ENCODE measurements at regions not wholly inside any gene's neighbourhood (a gene's known extent, or its start where the extent isn't known, plus 50 kb on each side); places are given as distances from the start of the nearest gene placed in this dataset.
"Not testable (repeated sequence)": the region's sequence is repeated elsewhere in the genome, so short reads cannot be mapped to it uniquely, and the experiment has no call there.

DNA sequence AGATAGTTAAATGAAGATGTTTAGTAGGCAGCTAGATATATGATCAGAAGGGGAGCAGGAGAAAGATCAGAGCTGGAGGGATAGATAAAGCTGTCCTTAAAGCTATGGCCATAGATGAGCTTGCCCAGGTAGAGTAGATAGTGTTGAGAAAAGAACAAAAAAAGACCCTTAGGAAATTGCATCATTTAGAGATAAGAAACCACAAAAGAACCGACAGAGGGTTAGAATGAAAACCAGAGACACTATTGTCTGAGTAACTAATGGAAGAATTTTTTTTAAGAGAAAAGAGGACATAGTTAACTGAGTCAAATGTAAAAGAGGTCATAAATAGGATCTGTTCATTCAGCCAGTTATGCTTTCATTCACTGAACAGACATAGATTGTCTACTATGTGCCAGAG is 101.8 kb downstream of the TNFAIP3 start:
- DNase-seq (ENCODE audit: low read depth in 2 of 3, low spot score in 1 of 3) = no peak

DNA sequence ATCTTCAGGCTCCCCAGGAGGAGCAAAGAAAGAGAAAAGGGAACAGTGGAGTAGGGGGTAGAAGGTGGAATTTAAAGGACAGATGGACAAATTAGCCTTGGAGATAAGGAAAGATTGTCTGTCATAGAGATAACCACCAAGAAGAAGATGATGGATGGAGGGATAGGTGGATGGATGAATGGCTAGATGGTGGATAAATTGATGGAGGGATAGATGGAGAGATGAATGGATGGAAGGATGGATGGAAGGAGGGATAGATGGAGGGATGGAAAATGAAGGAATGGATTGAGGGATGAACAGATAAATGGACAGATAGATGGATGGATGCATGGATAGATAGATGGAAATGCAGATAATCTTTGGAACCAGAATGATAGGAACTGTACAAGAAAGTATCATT is 102.8 kb downstream of the TNFAIP3 start:
- no peak for DNase-seq (ENCODE audit: low read depth in 2 of 3, low spot score in 1 of 3)

DNA sequence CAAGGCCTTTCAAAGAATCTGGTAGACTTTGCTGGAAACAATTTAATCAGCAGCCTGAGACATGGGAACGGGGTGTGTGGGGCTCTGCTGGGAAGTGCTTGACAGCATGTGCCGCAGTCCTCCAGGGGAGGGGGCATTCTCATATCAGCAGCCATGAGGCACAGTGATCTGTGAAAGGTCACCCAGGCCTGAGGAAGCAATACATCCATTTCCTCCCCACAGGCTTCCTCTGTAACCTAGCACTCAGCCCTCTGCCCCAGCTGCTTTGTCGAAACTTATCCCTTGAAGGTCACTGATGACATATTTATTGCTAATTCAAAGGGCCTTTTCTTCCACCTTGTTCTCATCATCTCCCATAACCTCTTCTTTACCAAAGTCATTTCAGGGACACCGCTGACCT is 103.3 kb downstream of the TNFAIP3 start:
- peak; percentile 20 to 46 (median 41) for DNase-seq (ENCODE audit: low read depth in 2 of 3, low spot score in 1 of 3)

DNA sequence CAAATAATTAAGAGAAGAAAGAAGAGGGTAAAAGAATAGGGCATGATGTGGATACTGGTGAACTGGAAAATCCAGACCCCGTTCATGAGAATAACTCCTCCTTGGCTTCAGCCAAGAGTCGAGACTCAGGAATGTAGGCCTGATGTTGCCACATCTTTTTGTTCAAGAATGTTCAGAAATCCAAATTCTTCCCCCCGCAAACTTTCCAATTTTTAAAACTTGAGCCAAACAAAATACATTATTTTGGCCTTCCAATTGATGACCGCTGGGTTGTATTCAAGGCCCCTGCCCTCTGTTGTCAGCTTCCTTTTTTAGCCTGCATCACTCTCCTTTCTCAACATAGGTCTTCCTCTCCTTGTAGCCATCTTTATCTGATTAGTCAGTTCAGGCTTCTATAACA is 106.1 kb downstream of the TNFAIP3 start:
- DNase-seq (ENCODE audit: low read depth in 2 of 3, low spot score in 1 of 3) = no peak

DNA sequence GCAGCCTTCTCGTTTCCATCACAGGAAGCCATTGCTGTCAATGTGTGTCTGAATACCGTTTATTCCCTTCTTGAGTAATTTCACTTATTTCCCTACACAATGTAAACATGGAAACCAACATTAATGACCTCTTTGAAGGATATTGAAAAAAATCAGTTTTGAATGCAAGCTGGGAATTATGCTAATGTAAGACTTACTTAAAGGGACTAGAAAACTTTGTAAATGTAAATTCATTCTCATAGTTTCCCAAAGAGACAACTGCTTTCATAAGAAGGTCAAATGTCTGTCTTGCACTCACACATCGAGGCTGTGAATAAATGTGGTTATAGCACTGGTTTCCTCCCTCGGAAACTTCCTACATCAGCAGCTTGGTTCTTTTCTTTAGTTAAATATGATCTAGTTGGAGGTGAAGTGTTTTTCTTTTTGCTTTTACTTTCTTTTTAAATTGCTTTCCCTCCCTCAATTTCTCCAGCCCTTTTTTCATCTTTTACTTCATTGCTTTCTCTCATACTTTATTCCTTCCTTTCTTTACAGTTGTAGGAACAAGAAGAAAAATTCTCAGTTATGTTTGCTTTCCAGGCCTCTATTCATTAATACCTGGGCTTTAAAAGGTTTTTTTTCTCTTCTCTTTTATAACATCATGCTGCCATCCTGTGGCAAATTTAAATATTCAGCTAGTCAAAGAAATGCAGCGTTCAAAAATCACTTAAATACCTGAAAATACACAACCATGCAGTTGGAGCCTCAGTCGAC is 108.3 kb downstream of the TNFAIP3 start:
- no peak for DNase-seq (ENCODE audit: low read depth in 2 of 3, low spot score in 1 of 3)

DNA sequence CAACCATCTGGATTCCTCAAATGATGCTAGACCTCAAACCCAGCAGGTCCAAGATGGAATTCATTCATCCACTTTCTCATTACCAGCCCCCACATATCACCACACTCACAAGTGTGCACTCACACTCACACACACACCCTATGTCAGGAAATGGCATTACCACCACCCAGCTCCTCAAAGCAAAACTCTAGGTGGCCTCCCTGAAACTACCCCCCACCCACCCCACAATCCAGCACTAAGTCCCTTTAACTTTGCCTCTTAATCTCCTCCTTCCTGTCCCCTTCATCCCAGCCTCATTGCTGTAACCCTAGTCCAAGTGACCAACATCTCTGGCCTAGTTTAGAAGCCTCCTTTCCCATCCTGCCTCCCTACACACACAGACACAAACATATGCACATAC is 109.4 kb downstream of the TNFAIP3 start:
- DNase-seq (ENCODE audit: low read depth in 2 of 3, low spot score in 1 of 3) = no peak

DNA sequence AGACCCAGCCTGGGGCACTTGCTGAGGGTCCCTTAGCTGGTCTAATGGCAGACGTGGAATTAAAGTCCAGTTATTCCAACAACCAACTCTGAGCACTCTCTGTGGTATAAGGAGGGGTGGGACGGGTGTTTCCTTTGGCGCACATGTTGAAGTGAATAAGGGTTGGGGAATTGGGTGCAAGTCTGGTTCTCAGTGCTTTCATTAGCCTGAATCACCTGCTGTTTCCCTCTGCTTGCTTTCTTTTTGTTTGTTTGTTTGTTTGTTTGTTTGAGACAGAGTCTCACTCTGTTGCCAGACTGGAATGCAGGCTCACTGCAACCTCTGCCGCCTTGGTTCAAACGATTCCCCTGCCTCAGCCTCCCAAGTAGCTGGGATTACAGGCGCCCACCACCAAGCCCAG is 110.1 kb downstream of the TNFAIP3 start:
- no peak for DNase-seq (ENCODE audit: low read depth in 2 of 3, low spot score in 1 of 3)

DNA sequence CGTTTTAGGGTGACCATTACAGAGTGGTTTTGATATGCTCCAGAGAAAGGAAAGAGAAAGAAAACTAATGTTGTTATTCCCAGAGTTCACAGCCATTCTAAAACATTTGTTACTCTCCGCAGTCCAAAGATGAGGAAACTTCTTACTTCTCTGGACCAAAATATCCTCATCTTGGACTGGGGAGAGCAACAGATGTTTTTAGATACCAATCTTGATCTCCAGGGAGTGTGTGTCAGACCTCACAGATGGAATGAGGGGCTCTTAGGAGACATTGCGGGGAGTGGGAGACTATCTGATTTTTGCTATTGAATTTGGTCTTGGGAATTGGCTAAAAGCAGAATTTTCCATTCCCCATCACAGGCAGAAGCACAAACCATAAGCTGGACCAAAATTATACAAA is 110.8 kb downstream of the TNFAIP3 start:
- DNase-seq (ENCODE audit: low read depth in 2 of 3, low spot score in 1 of 3) = no peak

DNA sequence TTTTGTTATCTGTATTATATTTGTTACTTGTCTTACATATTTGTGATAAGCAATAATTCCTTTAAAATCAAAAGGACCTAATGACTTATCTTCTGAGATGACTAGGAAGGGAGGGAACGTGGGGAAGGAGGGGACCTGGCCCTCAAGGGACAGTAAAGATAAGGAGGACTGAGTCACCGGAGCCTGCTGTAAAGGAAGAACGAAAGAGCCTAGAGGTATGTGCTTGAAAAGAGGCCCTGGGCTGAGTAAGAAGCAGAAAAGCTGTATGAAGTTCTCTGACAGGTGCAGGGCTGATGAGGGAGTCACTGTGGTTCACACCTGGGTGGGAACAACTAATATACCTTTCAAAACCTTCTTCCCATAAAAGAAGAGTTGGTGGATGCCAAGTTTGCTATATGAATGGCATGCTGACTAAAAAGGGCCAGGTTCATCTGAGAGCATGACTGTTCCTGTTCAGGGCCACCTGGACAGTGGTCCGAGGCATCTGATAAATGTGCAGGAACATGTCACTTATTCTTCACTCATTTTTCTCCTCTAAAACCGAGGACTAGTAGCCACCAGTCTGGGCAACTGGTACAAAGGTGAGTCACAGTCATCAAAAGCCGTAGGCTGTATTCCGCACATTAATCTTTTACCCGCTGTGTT is 111.3 kb downstream of the TNFAIP3 start:
- peak in 1 of 3 donors; percentile 16 for DNase-seq (ENCODE audit: low read depth in 2 of 3, low spot score in 1 of 3)

DNA sequence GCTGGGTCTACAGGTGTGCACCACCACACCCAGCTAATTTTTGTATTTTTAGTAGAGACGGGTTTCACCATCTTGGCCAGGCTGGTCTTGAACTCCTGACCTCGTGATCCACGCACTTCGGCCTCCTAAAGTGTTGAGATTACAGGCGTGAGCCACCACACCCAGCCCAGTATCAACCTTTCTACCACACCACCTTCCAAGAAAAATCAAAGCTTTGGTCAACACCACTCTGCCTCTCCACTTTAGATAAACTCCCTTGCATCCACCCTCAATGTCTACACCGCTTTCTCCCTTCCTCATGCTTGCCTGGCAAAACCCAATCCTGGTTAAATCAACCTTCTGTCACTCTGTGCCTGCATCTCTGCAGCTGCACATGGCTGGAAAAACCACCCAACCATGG is 112.2 kb downstream of the TNFAIP3 start:
- DNase-seq (ENCODE audit: low read depth in 2 of 3, low spot score in 1 of 3) = not testable (repeated sequence)

DNA sequence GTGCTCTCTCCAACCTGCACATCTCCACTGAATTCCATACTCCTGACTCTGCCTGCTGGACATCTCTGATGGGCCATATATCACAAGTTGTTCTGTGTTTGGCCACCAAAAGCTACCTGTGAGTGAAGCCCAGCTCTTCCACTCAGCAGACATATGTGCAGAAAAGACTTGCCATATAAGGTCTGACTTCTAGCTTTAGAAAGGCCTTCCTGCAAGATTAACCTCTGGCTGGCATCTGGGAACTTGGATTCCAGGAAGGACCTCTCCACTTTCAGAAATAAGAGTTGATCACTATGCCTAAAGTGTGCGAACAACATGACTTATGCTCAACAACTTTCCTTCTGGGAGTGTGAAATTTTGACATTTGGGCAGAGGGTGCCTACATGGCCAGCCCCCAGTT is 113.7 kb downstream of the TNFAIP3 start:
- no peak for DNase-seq (ENCODE audit: low read depth in 2 of 3, low spot score in 1 of 3)

DNA sequence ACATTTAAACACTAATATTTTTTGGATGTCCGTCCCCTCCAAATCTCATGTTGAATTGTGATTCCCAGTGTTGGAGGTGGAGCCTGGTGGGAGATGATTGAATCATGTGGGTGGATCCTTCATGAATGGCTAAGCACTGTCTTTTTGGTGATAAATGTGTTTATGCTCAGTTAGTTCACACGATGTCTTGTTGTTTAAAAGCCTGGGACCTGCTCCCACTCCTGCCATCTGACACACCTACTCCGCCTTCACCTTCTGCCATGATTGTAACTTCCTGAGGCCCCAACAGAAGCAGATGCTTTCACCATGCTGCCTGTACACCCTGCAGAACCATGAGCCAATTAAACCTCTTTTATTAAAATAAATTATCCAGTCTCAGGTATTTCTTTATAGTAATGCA is 114.7 kb downstream of the TNFAIP3 start:
- DNase-seq (ENCODE audit: low read depth in 2 of 3, low spot score in 1 of 3) = no peak

DNA sequence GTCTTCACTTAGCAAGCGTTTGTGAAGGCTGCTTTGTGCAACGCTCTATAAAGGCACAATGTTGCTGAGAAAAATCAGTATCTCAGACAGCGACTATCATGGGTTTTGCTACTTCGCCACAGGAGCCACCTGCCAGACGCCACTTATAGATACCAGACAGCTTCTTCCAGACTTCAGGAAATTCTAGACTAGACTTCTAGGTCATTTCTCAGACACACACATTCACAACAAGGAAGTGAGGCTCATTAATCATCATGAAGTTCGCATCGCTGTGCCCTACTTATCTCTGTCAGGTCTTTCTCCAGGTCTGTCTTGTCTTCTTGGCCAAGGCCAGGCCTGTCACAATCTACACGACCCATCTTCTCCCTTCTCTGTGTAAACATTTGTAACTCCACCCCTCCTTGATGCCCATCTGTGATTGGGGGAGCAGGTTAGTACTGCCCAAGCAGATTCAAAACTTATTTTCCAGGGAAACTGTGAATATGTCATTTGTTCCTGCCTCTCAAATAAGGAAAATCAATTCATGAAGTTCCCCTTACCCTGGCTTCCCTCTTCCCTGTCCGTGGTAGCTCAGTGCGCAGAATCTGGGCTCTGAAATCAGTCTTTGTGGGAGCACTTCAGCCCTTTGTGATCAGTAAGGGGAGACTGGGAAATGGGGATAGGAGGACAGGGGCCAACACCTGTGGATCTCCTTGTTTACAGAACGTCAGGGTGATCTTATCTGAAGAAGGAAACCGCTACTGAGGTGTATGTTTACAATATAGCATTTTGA is 115.5 kb downstream of the TNFAIP3 start:
- no peak for DNase-seq (ENCODE audit: low read depth in 2 of 3, low spot score in 1 of 3)

DNA sequence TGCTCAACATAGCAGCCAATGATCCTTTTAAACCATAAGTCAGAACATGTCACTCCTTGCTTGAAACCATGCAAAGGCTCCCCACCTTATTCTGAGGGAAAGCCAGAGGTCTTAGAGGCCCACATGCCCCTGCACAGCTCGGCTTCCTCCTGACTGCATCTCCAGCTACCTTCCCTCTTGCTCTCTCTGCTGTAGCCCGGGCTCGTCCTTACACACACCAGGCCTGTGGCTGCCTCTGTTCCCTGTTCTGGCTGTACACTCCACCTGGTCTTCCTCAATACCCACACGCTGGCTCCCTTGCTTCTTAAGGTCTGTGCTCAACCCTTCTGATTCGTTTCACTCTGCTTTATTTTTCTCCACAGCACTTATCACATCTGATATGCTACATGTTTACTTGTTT is 116.2 kb downstream of the TNFAIP3 start:
- no peak for DNase-seq (ENCODE audit: low read depth in 2 of 3, low spot score in 1 of 3)

DNA sequence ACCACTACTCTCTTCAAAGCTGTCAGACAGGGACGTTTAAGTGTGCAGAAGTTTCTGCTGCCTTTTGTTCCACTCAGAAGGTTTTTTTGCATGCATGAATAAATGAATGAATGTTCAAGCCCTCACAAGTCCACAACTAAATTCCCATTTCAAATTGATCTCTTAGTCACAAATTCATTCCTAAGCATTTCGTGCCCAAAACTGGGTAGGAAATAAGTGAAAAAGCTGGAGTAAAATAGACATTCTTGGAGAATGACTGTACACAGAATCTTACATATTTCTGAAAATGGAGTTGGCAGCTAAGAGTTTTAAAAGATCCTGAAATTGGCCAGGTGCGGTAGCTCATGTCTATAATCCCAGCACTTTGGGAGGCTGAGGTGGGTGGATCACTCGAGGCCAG is 117.6 kb downstream of the PERP start:
- DNase-seq (ENCODE audit: low read depth in 2 of 3, low spot score in 1 of 3) = no peak

DNA sequence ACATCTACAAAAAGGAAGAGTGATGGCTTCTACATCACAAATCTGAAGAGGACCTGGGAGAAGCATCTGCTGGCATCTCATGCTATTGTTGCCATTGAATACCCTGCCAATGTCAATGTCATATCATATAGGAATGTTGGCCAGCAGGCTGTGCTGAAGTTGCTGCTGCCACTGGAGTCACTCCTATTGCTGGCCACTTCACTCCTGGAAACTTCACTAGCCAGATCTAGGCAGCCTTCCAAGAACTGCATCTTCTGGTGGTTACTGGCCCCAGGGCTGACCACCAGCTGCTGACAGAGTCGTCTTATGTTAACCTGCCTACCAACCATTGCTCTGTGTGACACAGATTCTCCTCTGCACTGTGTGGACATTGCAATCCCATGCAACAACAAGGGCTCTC is 111.8 kb downstream of the PERP start:
- no peak for DNase-seq (ENCODE audit: low read depth in 2 of 3, low spot score in 1 of 3)

DNA sequence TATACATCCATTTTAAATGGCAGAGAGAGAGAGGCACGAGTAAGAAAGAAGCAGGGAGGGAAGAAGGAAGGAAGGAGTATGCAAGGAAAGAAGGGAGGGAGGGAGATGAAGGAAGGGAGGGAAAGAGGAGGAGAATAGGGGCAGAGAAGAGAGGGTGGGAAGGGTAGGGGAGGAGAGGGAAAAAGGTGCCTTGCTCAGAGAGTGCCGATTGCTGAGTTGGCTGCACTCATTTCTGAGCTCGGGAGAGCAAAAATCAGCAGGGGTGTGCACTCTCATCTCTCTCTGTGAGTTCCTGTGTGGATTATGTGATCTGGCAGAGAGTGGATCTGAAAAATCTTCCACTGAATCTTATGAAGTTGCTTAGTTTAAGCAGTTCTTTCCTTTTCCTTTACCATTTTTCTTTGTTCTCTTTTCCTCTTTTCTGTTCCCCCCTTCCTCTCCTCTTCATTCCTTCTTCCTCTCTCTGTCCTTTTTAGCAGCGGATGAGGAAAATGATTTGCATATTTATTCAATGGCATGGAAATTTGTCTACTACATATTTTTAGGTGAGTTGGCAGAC is 108.7 kb downstream of the PERP start:
- DNase-seq (ENCODE audit: low read depth in 2 of 3, low spot score in 1 of 3) = no peak

DNA sequence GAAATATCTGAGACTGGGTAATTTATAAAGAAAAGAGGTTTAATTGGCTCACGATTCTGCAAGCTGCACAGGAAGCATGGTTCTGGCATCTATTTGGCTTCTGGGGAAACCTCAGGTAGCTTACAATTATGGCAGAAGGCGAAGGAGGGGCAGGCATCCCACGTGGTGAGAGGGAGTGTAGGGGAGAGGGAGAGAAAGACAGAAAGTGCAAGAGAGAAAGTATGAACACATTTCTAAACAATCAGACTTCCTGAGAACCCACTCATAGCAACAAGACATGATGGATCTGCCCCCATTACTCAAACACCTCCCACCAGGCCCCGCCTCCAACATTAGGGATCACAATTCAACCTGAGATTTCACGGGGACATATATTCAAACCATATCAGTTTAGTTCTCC is 107.4 kb downstream of the PERP start:
- DNase-seq (ENCODE audit: low read depth in 2 of 3, low spot score in 1 of 3) = no peak

DNA sequence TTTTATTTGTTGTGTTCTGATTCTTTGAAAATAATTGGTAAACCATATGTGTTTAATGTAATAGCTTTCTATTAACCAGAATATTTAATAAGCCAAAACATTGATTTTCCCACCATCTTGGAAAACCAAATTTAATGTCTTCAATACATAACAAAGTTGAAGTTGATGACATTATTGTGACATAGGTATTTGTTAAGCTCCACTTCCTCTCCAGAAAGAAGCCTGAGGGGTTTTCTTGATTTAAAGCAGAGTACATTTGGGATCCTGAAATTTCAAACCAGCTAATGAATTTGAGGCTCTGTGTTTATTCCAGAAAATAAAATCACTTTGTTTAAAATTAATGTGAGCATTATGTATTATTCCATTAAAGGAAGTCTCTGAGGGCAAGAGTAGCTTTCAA is 106.3 kb downstream of the PERP start:
- no peak for DNase-seq (ENCODE audit: low read depth in 2 of 3, low spot score in 1 of 3)

DNA sequence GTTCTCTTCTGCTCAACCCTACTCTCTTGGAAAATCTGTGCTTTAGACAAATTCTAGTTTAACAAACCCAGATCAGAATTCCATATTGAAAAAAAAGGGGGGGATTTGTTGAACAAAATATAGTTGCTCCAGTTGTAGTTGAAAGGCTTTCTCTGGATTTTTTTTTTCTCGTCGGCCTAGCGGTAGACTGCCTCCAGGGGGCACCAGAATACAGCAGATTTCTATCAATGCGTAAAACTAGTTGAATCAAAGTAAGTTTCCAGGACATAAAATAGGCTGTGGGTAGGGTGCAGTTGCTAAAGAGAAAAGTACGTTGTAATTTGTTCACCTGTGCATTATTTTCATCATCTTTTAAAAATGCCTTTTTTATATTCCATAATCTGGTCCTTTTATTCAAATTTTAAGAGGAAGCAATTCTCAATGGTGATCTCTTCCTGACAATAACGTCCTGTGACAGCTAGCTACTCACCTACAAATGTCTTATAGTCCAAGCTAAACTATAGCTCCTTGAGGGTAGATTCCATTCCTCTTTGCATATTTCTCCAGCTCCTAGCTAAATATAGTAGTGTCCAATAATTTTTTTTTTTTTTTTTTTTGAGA is 105.4 kb downstream of the PERP start:
- peak; percentile 16 to 76 (median 42) for DNase-seq (ENCODE audit: low read depth in 2 of 3, low spot score in 1 of 3)

DNA sequence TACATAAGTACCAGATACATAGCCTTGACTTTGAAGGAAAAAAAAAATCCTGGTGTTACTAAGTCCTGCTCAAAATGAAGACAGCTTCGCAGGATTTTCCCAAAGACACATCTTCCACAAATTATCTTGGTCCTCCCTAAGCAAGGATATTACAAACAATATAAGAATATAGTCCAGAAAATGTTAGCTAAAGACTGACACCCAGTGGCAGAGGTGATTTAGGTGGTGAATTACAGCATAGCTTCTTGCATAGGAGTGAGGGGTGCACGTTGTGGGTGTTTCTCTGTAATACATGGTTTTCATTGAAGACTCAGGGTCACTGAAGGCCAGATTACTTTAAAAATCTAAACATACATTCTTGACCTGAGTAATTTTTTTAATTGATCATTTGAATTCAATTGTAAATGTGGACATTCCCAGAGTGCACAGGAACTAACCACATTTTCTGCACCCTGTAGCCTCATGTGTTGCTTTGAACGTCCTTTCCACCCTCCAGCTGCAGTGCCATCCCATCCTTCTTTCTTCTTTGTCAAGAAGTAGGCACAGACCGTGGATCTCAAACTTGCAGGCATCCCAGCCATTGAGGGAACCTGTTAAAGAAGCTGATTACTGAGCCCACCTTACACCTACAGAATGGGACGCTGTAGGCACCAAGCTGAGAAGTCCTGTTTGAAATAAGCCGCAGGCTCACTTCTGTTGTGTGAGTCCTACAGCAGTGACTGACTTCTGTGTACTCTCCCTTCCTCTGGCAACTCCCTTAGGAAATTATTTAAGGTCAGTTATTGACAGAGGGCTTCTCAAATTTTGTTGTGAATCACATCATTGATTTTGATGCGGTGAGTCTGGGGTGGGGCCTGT is 102.6 kb downstream of the PERP start:
- DNase-seq (ENCODE audit: low read depth in 2 of 3, low spot score in 1 of 3) = peak in 1 of 3 donors; percentile 32
